Glutamatergic neuron (in vitro differentiated cells): ENCODE measurements at regions not wholly inside any gene's neighbourhood (a gene's known extent, or its start where the extent isn't known, plus 50 kb on each side); places are given as distances from the start of the nearest gene placed in this dataset.

ENCODE experiments used
- DNase-seq: peaks from one replicate; pipeline ENCODE4 v3.0.0; 2022
- H3K27ac Mint-ChIP-seq: one replicate; pipeline ENCODE4 v1.8.0; 2020; ENCODE audit warnings: mild to moderate bottlenecking, mixed read lengths, inconsistent platforms; ENCODE audit not compliant: unreplicated experiment
- H3K27me3 Mint-ChIP-seq: one replicate; pipeline ENCODE4 v1.8.0; 2020; ENCODE audit warnings: mild to moderate bottlenecking, moderate library complexity, mixed read lengths, inconsistent platforms; ENCODE audit not compliant: unreplicated experiment
- H3K36me3 Mint-ChIP-seq: one replicate; pipeline ENCODE4 v1.8.0; 2020; ENCODE audit warnings: mild to moderate bottlenecking, mixed read lengths, inconsistent platforms; ENCODE audit not compliant: unreplicated experiment
- H3K4me1 Mint-ChIP-seq: one replicate; pipeline ENCODE4 v1.8.0; 2020; ENCODE audit warnings: mild to moderate bottlenecking, low read depth, mixed read lengths, inconsistent platforms; ENCODE audit not compliant: unreplicated experiment
- H3K4me3 Mint-ChIP-seq: one replicate; pipeline ENCODE4 v1.8.0; 2020; ENCODE audit warnings: mild to moderate bottlenecking, mixed read lengths, inconsistent platforms; ENCODE audit not compliant: unreplicated experiment
- H3K9me3 Mint-ChIP-seq: one replicate; pipeline ENCODE4 v1.8.0; 2020; ENCODE audit warnings: mild to moderate bottlenecking, moderate library complexity, mixed read lengths, inconsistent platforms; ENCODE audit not compliant: unreplicated experiment
- TF ChIP-seq, protein P1 (sequence below): fragments of 200-600 bp; sonication (generic); IDR thresholded peaks from one replicate; pipeline ENCODE4 v1.5.0; 2021; ENCODE audit not compliant: partially characterized antibody, unreplicated experiment

DNA sequence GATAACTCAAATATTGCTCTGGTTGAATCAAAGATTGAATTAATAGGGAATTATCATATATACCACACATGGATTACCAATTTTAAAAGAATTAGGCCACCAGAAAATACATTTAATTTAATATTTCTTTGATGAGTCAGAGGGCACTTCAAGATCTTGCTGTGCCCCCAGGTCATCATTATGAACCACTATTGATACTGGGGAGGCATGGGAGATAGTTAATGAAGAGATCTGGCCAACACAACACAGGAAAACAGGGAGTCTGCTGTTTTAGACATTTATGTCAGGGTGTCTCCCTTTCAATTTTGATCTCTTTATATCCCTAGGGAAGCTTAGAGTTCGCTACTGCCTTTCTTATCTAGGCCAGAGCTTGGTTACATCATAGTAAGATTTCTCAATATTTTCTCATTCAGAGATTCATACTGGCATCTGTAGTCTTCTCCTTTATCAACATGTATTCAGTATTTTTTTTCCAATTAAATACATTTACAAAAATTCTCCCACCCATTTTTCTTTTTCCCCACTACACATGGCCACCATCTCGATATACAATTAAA is 158.3 kb upstream of the ZFHX3 start:
- no peak overlapping the region for H3K4me3 Mint-ChIP-seq
- TF ChIP-seq, protein P1, sequence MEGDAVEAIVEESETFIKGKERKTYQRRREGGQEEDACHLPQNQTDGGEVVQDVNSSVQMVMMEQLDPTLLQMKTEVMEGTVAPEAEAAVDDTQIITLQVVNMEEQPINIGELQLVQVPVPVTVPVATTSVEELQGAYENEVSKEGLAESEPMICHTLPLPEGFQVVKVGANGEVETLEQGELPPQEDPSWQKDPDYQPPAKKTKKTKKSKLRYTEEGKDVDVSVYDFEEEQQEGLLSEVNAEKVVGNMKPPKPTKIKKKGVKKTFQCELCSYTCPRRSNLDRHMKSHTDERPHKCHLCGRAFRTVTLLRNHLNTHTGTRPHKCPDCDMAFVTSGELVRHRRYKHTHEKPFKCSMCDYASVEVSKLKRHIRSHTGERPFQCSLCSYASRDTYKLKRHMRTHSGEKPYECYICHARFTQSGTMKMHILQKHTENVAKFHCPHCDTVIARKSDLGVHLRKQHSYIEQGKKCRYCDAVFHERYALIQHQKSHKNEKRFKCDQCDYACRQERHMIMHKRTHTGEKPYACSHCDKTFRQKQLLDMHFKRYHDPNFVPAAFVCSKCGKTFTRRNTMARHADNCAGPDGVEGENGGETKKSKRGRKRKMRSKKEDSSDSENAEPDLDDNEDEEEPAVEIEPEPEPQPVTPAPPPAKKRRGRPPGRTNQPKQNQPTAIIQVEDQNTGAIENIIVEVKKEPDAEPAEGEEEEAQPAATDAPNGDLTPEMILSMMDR: no peak
- no peaks in the 10 kb centered on the region for H3K9me3 Mint-ChIP-seq

DNA sequence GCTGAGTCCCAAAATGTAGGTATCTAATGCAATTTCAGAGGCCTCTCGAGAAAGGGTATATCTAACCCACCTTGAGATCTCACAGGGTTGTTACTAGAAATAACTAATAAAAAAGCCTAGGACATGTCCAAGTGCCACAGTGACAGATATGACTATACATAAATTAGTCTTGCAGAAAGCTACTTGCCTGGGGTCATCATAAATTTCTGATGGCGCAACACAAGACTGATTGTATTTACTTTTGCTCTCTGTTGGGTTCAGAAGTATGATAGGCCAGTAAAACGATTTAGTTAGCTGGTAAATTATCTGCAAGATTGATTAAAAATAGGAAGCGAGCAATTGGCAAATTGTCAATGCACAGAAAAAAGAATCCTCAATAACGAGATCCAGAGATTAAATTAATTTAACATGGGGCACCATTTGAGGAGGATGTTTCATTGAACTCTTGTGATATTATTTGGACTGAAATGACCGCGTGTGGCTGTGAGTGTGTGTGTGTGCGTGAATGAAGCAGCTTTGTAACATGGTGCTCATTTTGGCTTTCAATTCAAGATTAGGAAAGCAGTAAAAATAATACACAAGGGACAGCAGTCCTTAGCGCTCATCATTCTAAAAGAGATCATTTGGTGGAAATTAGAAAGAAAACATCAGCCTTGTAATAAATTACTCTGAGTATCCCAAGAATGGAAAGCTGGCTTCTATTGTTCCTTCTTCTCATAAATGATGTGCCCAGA is 157.4 kb upstream of the ZFHX3 start:
- Mint-ChIP-seq H3K27ac (no peak overlapping the region), H3K4me3 (no peak overlapping the region), H3K4me1 (no peaks in the 10 kb centered on the region), H3K27me3 (no peaks in the 10 kb centered on the region), H3K9me3 (no peaks in the 10 kb centered on the region), H3K36me3 (no peaks in the 10 kb centered on the region)
- no peak for DNase-seq
- TF ChIP-seq, protein P1: no peak

More for the DNA sequence above, 158.3 kb upstream of the ZFHX3 start:
- no peaks in the 10 kb centered on the region for H3K27me3 Mint-ChIP-seq
- H3K36me3 Mint-ChIP-seq: no peaks in the 10 kb centered on the region
- H3K4me1 Mint-ChIP-seq: no peaks in the 10 kb centered on the region
- H3K27ac Mint-ChIP-seq: no peak overlapping the region
- no peak for DNase-seq

DNA sequence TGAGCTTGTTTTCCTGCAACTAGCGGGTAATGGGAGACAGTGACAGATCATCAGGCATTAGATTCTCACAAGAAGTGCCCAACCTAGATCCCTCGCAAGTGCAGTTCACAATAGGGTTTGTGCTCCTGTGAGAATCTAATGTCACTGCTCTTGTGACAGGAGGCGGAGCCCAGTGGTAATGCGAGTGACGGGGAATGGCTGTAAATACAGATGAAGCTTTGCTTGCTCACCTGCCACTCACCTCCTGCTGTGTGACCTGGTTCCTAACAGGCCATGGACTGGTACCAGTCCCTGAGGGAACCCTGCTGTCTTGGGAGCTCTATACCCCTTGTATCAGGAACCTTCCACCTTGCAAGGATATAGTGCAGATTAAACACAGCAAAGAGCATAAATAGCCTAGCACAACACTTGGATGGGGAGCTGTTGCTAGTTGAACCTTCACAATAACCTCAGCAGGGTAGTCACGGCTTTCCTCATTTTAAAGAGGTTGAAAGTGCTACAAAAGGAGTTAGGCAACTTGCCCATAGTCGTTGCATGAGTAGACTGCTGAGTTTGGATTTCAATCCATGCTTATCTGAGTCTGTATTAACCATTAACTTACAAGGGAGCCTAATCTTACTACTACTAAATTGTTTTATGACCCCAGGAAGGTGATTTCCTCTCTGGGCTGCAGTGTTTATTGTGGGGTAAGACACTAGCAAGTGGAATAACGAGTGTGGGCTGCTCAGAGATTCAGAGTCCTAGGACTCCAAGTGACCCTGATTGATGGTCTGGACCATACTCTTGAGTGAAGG is 156.6 kb upstream of the ZFHX3 start:
- no peak for DNase-seq
- no peaks in the 10 kb centered on the region for H3K27me3 Mint-ChIP-seq
- TF ChIP-seq, protein P1: no peak
- no peak overlapping the region for H3K27ac Mint-ChIP-seq
- H3K4me3 Mint-ChIP-seq: no peak overlapping the region
- no peaks in the 10 kb centered on the region for H3K4me1 Mint-ChIP-seq
- no peaks in the 10 kb centered on the region for H3K36me3 Mint-ChIP-seq
- no peaks in the 10 kb centered on the region for H3K9me3 Mint-ChIP-seq

DNA sequence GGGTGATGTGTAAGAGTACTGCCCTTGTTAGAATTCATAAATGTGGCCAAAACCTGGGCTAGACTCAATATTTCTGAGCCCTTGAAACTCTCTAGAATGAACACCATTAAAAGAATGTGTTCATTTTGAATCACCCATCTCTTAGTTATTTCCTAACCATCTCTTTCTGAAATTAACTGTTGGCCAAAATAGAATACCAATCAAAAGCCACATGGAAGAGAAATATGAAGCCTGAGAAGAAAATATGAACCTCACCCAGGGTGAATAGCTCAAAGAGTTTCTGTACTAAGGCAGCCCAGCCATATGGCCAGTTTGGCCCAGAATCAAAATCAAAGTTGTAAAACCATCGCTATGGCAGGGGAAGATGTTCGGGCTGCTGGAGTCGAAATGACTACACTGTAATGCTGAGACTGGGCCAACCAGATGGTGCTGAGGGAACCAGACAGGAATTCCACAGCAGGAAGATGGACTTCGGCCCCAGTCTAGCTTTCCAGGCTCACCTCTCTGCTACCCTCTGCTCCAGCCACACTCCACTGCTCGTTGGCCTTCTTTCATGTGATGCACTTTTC is 154.3 kb upstream of the ZFHX3 start:
- DNase-seq: no peak
- TF ChIP-seq, protein P1: no peak
- no peaks in the 10 kb centered on the region for H3K27me3 Mint-ChIP-seq
- H3K27ac Mint-ChIP-seq: no peak overlapping the region
- no peaks in the 10 kb centered on the region for H3K36me3 Mint-ChIP-seq
- H3K4me3 Mint-ChIP-seq: no peak overlapping the region
- H3K9me3 Mint-ChIP-seq: no peaks in the 10 kb centered on the region
- H3K4me1 Mint-ChIP-seq: no peaks in the 10 kb centered on the region

DNA sequence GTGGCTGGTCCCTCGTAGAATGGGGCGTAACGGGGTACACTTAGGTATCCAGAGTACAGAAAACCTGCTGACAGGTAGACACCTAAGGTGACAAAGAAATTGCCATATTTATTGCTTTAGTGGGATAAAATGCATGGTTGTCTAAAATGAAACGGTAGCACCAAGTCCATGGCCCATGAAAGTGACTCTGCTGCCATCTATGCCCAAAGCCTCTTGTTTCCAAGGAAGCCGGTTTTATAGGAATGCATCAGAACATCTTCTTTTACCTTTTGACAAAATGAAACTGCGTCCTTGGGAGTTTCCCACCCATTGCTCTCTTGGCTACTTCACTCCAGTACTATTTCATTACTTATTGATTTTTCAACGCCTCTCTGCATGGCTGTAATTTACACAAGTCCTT is 151.3 kb upstream of the ZFHX3 start:
- DNase-seq: no peak
- peaks cover 3% of the 10 kb centered on the region for H3K4me1 Mint-ChIP-seq
- H3K4me3 Mint-ChIP-seq: no peak overlapping the region
- TF ChIP-seq, protein P1: no peak
- no peak overlapping the region for H3K27ac Mint-ChIP-seq
- peaks cover 2% of the 10 kb centered on the region for H3K27me3 Mint-ChIP-seq
- no peaks in the 10 kb centered on the region for H3K36me3 Mint-ChIP-seq
- H3K9me3 Mint-ChIP-seq: peaks cover 2% of the 10 kb centered on the region
